ENCODE measurements at regions not wholly inside any gene's neighbourhood (a gene's known extent, or its start where the extent isn't known, plus 50 kb on each side); places are given as distances from the start of the nearest gene placed in this dataset.
"Not testable (repeated sequence)": the region's sequence is repeated elsewhere in the genome, so short reads cannot be mapped to it uniquely, and the experiment has no call there.

- peak; percentile 12 for DNase-seq
Observed at GRCh38 chr10:81280497-81281479, 594.2 kb upstream of the NRG3 start.

GRCh38 chr10:81288544-81288943 is 586.5 kb upstream of the NRG3 start:
- no peak for DNase-seq

- DNase-seq: no peak
Observed at GRCh38 chr10:81297292-81297691, 577.7 kb upstream of the NRG3 start.

GRCh38 chr10:81303656-81304055 is 571.3 kb upstream of the NRG3 start:
- DNase-seq: no peak

- no peak for DNase-seq
Observed at GRCh38 chr10:81306971-81307782, 567.8 kb upstream of the NRG3 start.

GRCh38 chr10:81309041-81309552 is 565.9 kb upstream of the NRG3 start:
- no peak for DNase-seq

GRCh38 chr10:81314471-81314870 is 560.5 kb upstream of the NRG3 start:
- DNase-seq: no peak

- DNase-seq: no peak
Observed at GRCh38 chr10:81315026-81315425, 560.0 kb upstream of the NRG3 start.

- DNase-seq: no peak
Observed at GRCh38 chr10:81348003-81348402, 527.0 kb upstream of the NRG3 start.

- DNase-seq: no peak
Observed at GRCh38 chr10:81367132-81367531, 507.9 kb upstream of the NRG3 start.

- DNase-seq: no peak
Observed at GRCh38 chr10:81386817-81387216, 488.2 kb upstream of the NRG3 start.

- DNase-seq: no peak
Observed at GRCh38 chr10:81403451-81403850, 471.5 kb upstream of the NRG3 start.

GRCh38 chr10:81405399-81405798 is 469.6 kb upstream of the NRG3 start:
- no peak for DNase-seq

- no peak for DNase-seq
Observed at GRCh38 chr10:81414038-81414437, 461.0 kb upstream of the NRG3 start.

- no peak for DNase-seq
Observed at GRCh38 chr10:81426722-81427121, 448.3 kb upstream of the NRG3 start.

GRCh38 chr10:81428456-81429134 is 446.4 kb upstream of the NRG3 start:
- no peak for DNase-seq

GRCh38 chr10:81439445-81439844 is 435.5 kb upstream of the NRG3 start:
- DNase-seq: no peak

- DNase-seq: not testable (repeated sequence)
Observed at GRCh38 chr10:81441624-81442023, 433.4 kb upstream of the NRG3 start.

GRCh38 chr10:81444242-81444929 is 430.6 kb upstream of the NRG3 start:
- DNase-seq: no peak

- DNase-seq: no peak
Observed at GRCh38 chr10:81450651-81451050, 424.3 kb upstream of the NRG3 start.

GRCh38 chr10:81472927-81473470 is 402.0 kb upstream of the NRG3 start:
- DNase-seq: no peak

GRCh38 chr10:81473755-81474154 is 401.2 kb upstream of the NRG3 start:
- no peak for DNase-seq

All from fibroblast of skin of abdomen (primary cell).